SU-DHL-6 (cell line): ENCODE measurements at regions not wholly inside any gene's neighbourhood (a gene's known extent, or its start where the extent isn't known, plus 50 kb on each side); places are given as distances from the start of the nearest gene placed in this dataset.

Source experiments
- H2AFZ ChIP-seq: fragments of 200-600 bp; sonication (generic); 2 replicates; pipeline ENCODE4 v1.6.1; 2014; ENCODE audit warnings: low read depth, mild to moderate bottlenecking, moderate library complexity, mixed read lengths, antibody characterized with exemption, low read length; ENCODE audit not compliant: severe bottlenecking
- H3F3A ChIP-seq: fragments of 200-600 bp; shearing (Covaris generic); 2 replicates; pipeline ENCODE4 v1.6.0; 2016; ENCODE audit warnings: antibody characterized with exemption, mild to moderate bottlenecking; ENCODE audit not compliant: insufficient read depth
- H3K27ac ChIP-seq: fragments of 200-600 bp; sonication (generic); 2 replicates; pipeline ENCODE4 v1.5.1; 2016; ENCODE audit warnings: low read depth, mild to moderate bottlenecking, low read length, moderate library complexity, mixed read lengths
- H3K27me3 ChIP-seq: fragments of 200-600 bp; sonication (generic), shearing (Covaris generic); 2 replicates; pipeline ENCODE4 v1.6.0; 2014; ENCODE audit warnings: mild to moderate bottlenecking, low read length
- H3K36me3 ChIP-seq: fragments of 200-600 bp; sonication (generic); 2 replicates; pipeline ENCODE4 v1.6.1; 2014; ENCODE audit warnings: mild to moderate bottlenecking, low read length, mixed read lengths
- H3K4me2 ChIP-seq: fragments of 300-600, 200-600 bp; shearing (Covaris generic), sonication (generic); 2 replicates; pipeline ENCODE4 v1.6.0; 2014; ENCODE audit warnings: low read length, low read depth, mild to moderate bottlenecking; ENCODE audit not compliant: poor library complexity, severe bottlenecking
- H3K4me3 ChIP-seq: fragments of 200-600 bp; sonication (generic); 2 replicates; pipeline ENCODE4 v1.5.1; 2014; ENCODE audit warnings: antibody characterized with exemption, low read length, mild to moderate bottlenecking, mixed read lengths; ENCODE audit not compliant: insufficient read depth, poor library complexity, severe bottlenecking
- H3K79me2 ChIP-seq: fragments of 200-600 bp; sonication (generic); 2 replicates; pipeline ENCODE4 v1.6.1; 2014; ENCODE audit warnings: mild to moderate bottlenecking, low read length, moderate library complexity; ENCODE audit not compliant: insufficient read depth
- H3K9ac ChIP-seq: fragments of 200-600 bp; sonication (generic); 2 replicates; pipeline ENCODE4 v1.7.0; 2014; ENCODE audit warnings: mild to moderate bottlenecking, low read length
- H3K9me2 ChIP-seq: fragments of 200-600 bp; sonication (generic); replicated peaks from 2 replicates; pipeline ENCODE4 v1.6.1; 2014; ENCODE audit warnings: low read length; ENCODE audit not compliant: insufficient read depth
- H3K9me3 ChIP-seq: fragments of 200-600 bp; sonication (generic); 2 replicates; pipeline ENCODE4 v1.6.1; 2014; ENCODE audit warnings: low read length, mixed read lengths; ENCODE audit not compliant: insufficient read depth
- H4K20me1 ChIP-seq: fragments of 200-600 bp; sonication (generic); 2 replicates; pipeline ENCODE4 v1.6.1; 2014; ENCODE audit warnings: low read depth, mild to moderate bottlenecking, antibody characterized with exemption, low read length, moderate library complexity, mixed read lengths
- CTCF ChIP-seq: fragments of 200-600 bp; sonication (generic); IDR thresholded peaks from one replicate; pipeline ENCODE4 v1.5.1; 2017; ENCODE audit warnings: antibody characterized with exemption, mild to moderate bottlenecking, low read length, moderate library complexity; ENCODE audit not compliant: insufficient read depth, poor library complexity, severe bottlenecking
- EZH2phosphoT487 ChIP-seq: fragments of 200-600 bp; sonication (generic), shearing (Covaris generic); conservative IDR thresholded peaks from 2 replicates; pipeline ENCODE4 v1.6.1; 2018; ENCODE audit warnings: mild to moderate bottlenecking, antibody characterized with exemption, low read length, moderate library complexity, mixed read lengths

DNA sequence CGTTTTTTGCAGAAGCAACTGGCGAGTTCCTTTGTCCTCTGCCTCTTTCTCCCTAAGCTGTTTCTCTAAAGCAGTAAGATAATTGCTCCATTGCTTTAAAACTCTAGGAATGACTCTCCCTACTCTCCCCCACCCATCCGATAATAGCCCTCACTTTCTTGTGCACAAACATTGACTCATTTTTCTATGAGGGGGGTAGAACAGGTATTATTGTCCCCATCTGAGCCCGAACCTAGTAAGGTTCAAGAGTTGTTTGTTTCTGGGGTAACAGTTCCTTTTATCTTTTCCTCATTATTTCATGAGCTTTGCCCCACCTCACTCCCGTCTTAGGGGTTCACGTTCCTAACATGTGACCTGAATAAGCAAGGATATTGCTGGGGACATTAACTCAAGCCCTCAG lies 190.6 kb downstream of the EMP1 start:
- Histone ChIP-seq H4K20me1 (no peaks in the 10 kb centered on the region), H3K9me2 (no peaks in the 10 kb centered on the region), H3K36me3 (no peaks in the 10 kb centered on the region), H3F3A (no peaks in the 10 kb centered on the region), H3K4me3 (no peak overlapping the region), H3K9ac (no peak overlapping the region), H3K27me3 (no peaks in the 10 kb centered on the region), H2AFZ (no peak overlapping the region), H3K4me2 (no peak overlapping the region), H3K79me2 (no peaks in the 10 kb centered on the region), H3K9me3 (no peaks in the 10 kb centered on the region), H3K27ac (no peak overlapping the region)
- TF ChIP-seq CTCF (no peak), EZH2phosphoT487 (no peak)

DNA sequence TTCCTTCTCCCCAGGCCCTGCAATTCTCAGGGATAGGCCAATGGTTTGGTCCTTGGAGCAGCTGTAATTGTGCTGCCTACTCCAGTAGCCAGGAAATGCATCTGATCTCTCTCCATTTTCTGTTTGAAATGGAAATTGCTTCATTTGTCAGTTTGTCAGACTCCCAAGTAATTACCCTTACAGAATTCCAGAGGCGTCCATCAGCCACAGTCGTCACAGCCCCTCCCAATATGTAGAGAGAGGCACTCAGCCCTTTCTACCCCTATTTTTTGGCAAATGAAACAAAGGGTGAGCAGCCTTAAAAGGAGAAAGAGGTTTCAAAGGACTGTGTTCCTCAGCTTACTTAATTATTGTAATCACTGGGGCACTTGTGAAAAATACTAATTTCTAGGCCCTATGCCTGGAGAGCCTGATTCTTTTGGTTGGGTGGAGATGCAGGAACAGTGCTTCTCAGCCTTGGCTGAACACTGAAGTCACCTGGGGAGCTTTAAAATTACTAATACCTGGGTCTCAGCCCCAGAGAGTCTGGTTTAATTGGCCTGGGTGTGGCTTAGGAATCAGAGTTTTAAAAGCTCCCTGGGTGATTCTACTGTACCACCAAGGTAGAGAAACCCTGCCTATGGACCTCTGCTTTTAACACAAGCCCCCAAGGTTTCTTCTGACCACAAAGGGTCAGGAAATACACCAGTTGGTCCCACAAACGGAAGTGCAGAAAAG lies 190.0 kb downstream of the EMP1 start:
- Histone ChIP-seq H3K79me2 (no peaks in the 10 kb centered on the region), H3K9me2 (no peaks in the 10 kb centered on the region), H4K20me1 (no peaks in the 10 kb centered on the region), H3K36me3 (no peaks in the 10 kb centered on the region), H3K27ac (no peak overlapping the region), H3K4me3 (no peak overlapping the region), H3K9ac (no peak overlapping the region), H2AFZ (no peak overlapping the region), H3K4me2 (no peak overlapping the region), H3K9me3 (no peaks in the 10 kb centered on the region), H3K27me3 (no peaks in the 10 kb centered on the region), H3F3A (no peaks in the 10 kb centered on the region)
- TF ChIP-seq EZH2phosphoT487: no peak
- no peak for TF ChIP-seq CTCF

GRCh38 chr12:13383379-13383778 lies 186.9 kb downstream of the EMP1 start:
- no peaks in the 10 kb centered on the region for H3K9me2 ChIP-seq
- no peak overlapping the region for H3K4me2 ChIP-seq

More at GRCh38 chr12:13383379-13383778, 186.9 kb downstream of the EMP1 start:
- Histone ChIP-seq H3K36me3 (no peaks in the 10 kb centered on the region), H4K20me1 (no peaks in the 10 kb centered on the region), H3K27me3 (no peaks in the 10 kb centered on the region), H2AFZ (no peak overlapping the region), H3K9ac (no peak overlapping the region), H3K9me3 (no peaks in the 10 kb centered on the region), H3F3A (no peaks in the 10 kb centered on the region), H3K27ac (no peak overlapping the region), H3K79me2 (no peaks in the 10 kb centered on the region), H3K4me3 (no peak overlapping the region)
- TF ChIP-seq CTCF (no peak), EZH2phosphoT487 (no peak)
